ENCODE measurements at regions not wholly inside any gene's neighbourhood (a gene's known extent, or its start where the extent isn't known, plus 50 kb on each side); places are given as distances from the start of the nearest gene placed in this dataset.

- no peak overlapping the region for H3K4me3 Mint-ChIP-seq
- no peaks in the 10 kb centered on the region for H3K4me1 Mint-ChIP-seq (ENCODE audit: low read depth)
- intact Hi-C loops (cut with micrococcal nuclease), result no loop called here
- no peaks in the 10 kb centered on the region for H3K36me3 Mint-ChIP-seq (ENCODE audit: low read depth)
- no peaks in the 10 kb centered on the region for H3K27me3 Mint-ChIP-seq
- H3K27ac Mint-ChIP-seq, result no peak overlapping the region
- no peaks in the 10 kb centered on the region for H3K9me3 Mint-ChIP-seq
These were observed 158.1 kb downstream of the SUCLA2 start for GRCh38 chr13:47843005-47843404.

GRCh38 chr13:47841151-47841550 lies 159.9 kb downstream of the SUCLA2 start:
- Mint-ChIP-seq H3K4me3 (no peak overlapping the region), H3K4me1 (ENCODE audit: low read depth) (no peaks in the 10 kb centered on the region), H3K27ac (no peak overlapping the region), H3K36me3 (ENCODE audit: low read depth) (no peaks in the 10 kb centered on the region), H3K27me3 (no peaks in the 10 kb centered on the region), H3K9me3 (no peaks in the 10 kb centered on the region)
- intact Hi-C loops (cut with micrococcal nuclease), result no loop called here

GRCh38 chr13:47837906-47838305 lies 163.2 kb downstream of the SUCLA2 start:
- intact Hi-C loops (cut with micrococcal nuclease), result no loop called here

GRCh38 chr13:47837104-47837880 lies 163.8 kb downstream of the SUCLA2 start:
- Mint-ChIP-seq H3K4me1 (ENCODE audit: low read depth) (no peaks in the 10 kb centered on the region), H3K27ac (no peak overlapping the region), H3K36me3 (ENCODE audit: low read depth) (no peaks in the 10 kb centered on the region), H3K4me3 (no peak overlapping the region), H3K27me3 (no peaks in the 10 kb centered on the region), H3K9me3 (no peaks in the 10 kb centered on the region)
- intact Hi-C loops (cut with micrococcal nuclease), result no loop called here

More at GRCh38 chr13:47837906-47838305, 163.2 kb downstream of the SUCLA2 start:
- Mint-ChIP-seq H3K27ac (no peak overlapping the region), H3K36me3 (ENCODE audit: low read depth) (no peaks in the 10 kb centered on the region), H3K4me3 (no peak overlapping the region), H3K4me1 (ENCODE audit: low read depth) (no peaks in the 10 kb centered on the region), H3K9me3 (no peaks in the 10 kb centered on the region), H3K27me3 (no peaks in the 10 kb centered on the region)

GRCh38 chr13:47835470-47836228 lies 165.4 kb downstream of the SUCLA2 start:
- H3K36me3 Mint-ChIP-seq (ENCODE audit: low read depth), result no peaks in the 10 kb centered on the region
- H3K9me3 Mint-ChIP-seq, result no peaks in the 10 kb centered on the region
- H3K27me3 Mint-ChIP-seq, result no peaks in the 10 kb centered on the region
- intact Hi-C loops (cut with micrococcal nuclease), result no loop called here
- H3K27ac Mint-ChIP-seq, result no peak overlapping the region
- H3K4me3 Mint-ChIP-seq, result no peak overlapping the region
- no peaks in the 10 kb centered on the region for H3K4me1 Mint-ChIP-seq (ENCODE audit: low read depth)

GRCh38 chr13:47832458-47832972 lies 168.6 kb downstream of the SUCLA2 start:
- Mint-ChIP-seq H3K36me3 (ENCODE audit: low read depth) (no peaks in the 10 kb centered on the region), H3K27me3 (no peaks in the 10 kb centered on the region), H3K9me3 (no peaks in the 10 kb centered on the region), H3K4me3 (no peak overlapping the region), H3K27ac (no peak overlapping the region), H3K4me1 (ENCODE audit: low read depth) (no peaks in the 10 kb centered on the region)
- intact Hi-C loops (cut with micrococcal nuclease), result no loop called here

GRCh38 chr13:47831265-47831664 lies 169.8 kb downstream of the SUCLA2 start:
- Mint-ChIP-seq H3K4me1 (ENCODE audit: low read depth) (no peaks in the 10 kb centered on the region), H3K27me3 (no peaks in the 10 kb centered on the region), H3K9me3 (peaks cover 6% of the 10 kb centered on the region), H3K36me3 (ENCODE audit: low read depth) (no peaks in the 10 kb centered on the region), H3K27ac (no peak overlapping the region), H3K4me3 (no peak overlapping the region)
- intact Hi-C loops (cut with micrococcal nuclease), result no loop called here

GRCh38 chr13:47829690-47830089 lies 171.4 kb downstream of the SUCLA2 start:
- H3K27ac Mint-ChIP-seq, result no peak overlapping the region

GRCh38 chr13:47826471-47826870 lies 174.6 kb downstream of the SUCLA2 start:
- peaks cover 36% of the 10 kb centered on the region for H3K9me3 Mint-ChIP-seq
- H3K36me3 Mint-ChIP-seq (ENCODE audit: low read depth), result no peaks in the 10 kb centered on the region
- H3K4me3 Mint-ChIP-seq, result no peak overlapping the region
- no peak overlapping the region for H3K27ac Mint-ChIP-seq
- no peaks in the 10 kb centered on the region for H3K4me1 Mint-ChIP-seq (ENCODE audit: low read depth)
- no peaks in the 10 kb centered on the region for H3K27me3 Mint-ChIP-seq
- intact Hi-C loops (cut with micrococcal nuclease), result no loop called here

More at GRCh38 chr13:47829690-47830089, 171.4 kb downstream of the SUCLA2 start:
- Mint-ChIP-seq H3K27me3 (no peaks in the 10 kb centered on the region), H3K36me3 (ENCODE audit: low read depth) (no peaks in the 10 kb centered on the region), H3K9me3 (peaks cover 22% of the 10 kb centered on the region), H3K4me1 (ENCODE audit: low read depth) (no peaks in the 10 kb centered on the region), H3K4me3 (no peak overlapping the region)
- intact Hi-C loops (cut with micrococcal nuclease), result no loop called here

- Mint-ChIP-seq H3K9me3 (peaks cover 36% of the 10 kb centered on the region), H3K36me3 (ENCODE audit: low read depth) (no peaks in the 10 kb centered on the region), H3K4me1 (ENCODE audit: low read depth) (no peaks in the 10 kb centered on the region), H3K27me3 (no peaks in the 10 kb centered on the region), H3K27ac (no peak overlapping the region), H3K4me3 (no peak overlapping the region)
- intact Hi-C loops (cut with micrococcal nuclease), result no loop called here
These were observed 179.0 kb downstream of the SUCLA2 start for GRCh38 chr13:47822036-47822435.

GRCh38 chr13:47816831-47817230 lies 184.2 kb downstream of the SUCLA2 start:
- intact Hi-C loops (cut with micrococcal nuclease), result no loop called here
- no peaks in the 10 kb centered on the region for H3K4me1 Mint-ChIP-seq (ENCODE audit: low read depth)
- no peak overlapping the region for H3K4me3 Mint-ChIP-seq
- no peak overlapping the region for H3K27ac Mint-ChIP-seq
- no peaks in the 10 kb centered on the region for H3K9me3 Mint-ChIP-seq
- no peaks in the 10 kb centered on the region for H3K36me3 Mint-ChIP-seq (ENCODE audit: low read depth)
- no peaks in the 10 kb centered on the region for H3K27me3 Mint-ChIP-seq

GRCh38 chr13:47813718-47814117 lies 187.4 kb downstream of the SUCLA2 start:
- Mint-ChIP-seq H3K27me3 (no peaks in the 10 kb centered on the region), H3K36me3 (ENCODE audit: low read depth) (no peaks in the 10 kb centered on the region)
- intact Hi-C loops (cut with micrococcal nuclease), result no loop called here

GRCh38 chr13:47809411-47809810 lies 191.7 kb downstream of the SUCLA2 start:
- Mint-ChIP-seq H3K9me3 (no peaks in the 10 kb centered on the region), H3K36me3 (ENCODE audit: low read depth) (no peaks in the 10 kb centered on the region)
- intact Hi-C loops (cut with micrococcal nuclease), result no loop called here

More at GRCh38 chr13:47813718-47814117, 187.4 kb downstream of the SUCLA2 start:
- H3K4me3 Mint-ChIP-seq, result no peak overlapping the region
- H3K4me1 Mint-ChIP-seq (ENCODE audit: low read depth), result no peaks in the 10 kb centered on the region
- no peaks in the 10 kb centered on the region for H3K9me3 Mint-ChIP-seq
- H3K27ac Mint-ChIP-seq, result no peak overlapping the region

GRCh38 chr13:47803131-47803530 lies 197.9 kb downstream of the SUCLA2 start:
- intact Hi-C loops (cut with micrococcal nuclease), result no loop called here
- peaks cover 8% of the 10 kb centered on the region for H3K9me3 Mint-ChIP-seq
- no peaks in the 10 kb centered on the region for H3K4me1 Mint-ChIP-seq (ENCODE audit: low read depth)
- H3K27ac Mint-ChIP-seq, result no peak overlapping the region
- H3K27me3 Mint-ChIP-seq, result no peaks in the 10 kb centered on the region
- H3K4me3 Mint-ChIP-seq, result no peak overlapping the region
- H3K36me3 Mint-ChIP-seq (ENCODE audit: low read depth), result no peaks in the 10 kb centered on the region

More at GRCh38 chr13:47809411-47809810, 191.7 kb downstream of the SUCLA2 start:
- Mint-ChIP-seq H3K27me3 (no peaks in the 10 kb centered on the region), H3K4me1 (ENCODE audit: low read depth) (no peaks in the 10 kb centered on the region), H3K27ac (no peak overlapping the region), H3K4me3 (no peak overlapping the region)

All from dendritic cell treated with granulocyte-macrophage colony-stimulating factor and Interleukin-4, amounts not matched to agents 40 ng/mL and 50 ng/mL, for 4 days (primary cell).